Liver (tissue), 7 donors: ENCODE measurements at regions not wholly inside any gene's neighbourhood (a gene's known extent, or its start where the extent isn't known, plus 50 kb on each side); places are given as distances from the start of the nearest gene placed in this dataset.

ENCODE experiments used
- DNase-seq: peaks from one replicate; pipeline ENCODE4 v3.0.0-alpha.2; 2017; ENCODE audit warnings: low spot score
- H3K27ac ChIP-seq, 2 donors: one replicate each; pipeline ENCODE4 v1.7.0; 2013; ENCODE audit warnings: inconsistent platforms in 2 of 2, low read length in 2 of 2, control low read depth in 1 of 2, low read depth in 1 of 2, mild to moderate bottlenecking in 1 of 2
- H3K27me3 ChIP-seq, 4 donors: one replicate each; pipeline versions ENCODE4 v1.6.1 to v1.7.0; 2013; ENCODE audit warnings: low read length in 3 of 4, inconsistent platforms in 1 of 4, mild to moderate bottlenecking in 1 of 4, moderate library complexity in 1 of 4; ENCODE audit not compliant: control insufficient read depth in 4 of 4, insufficient read depth in 4 of 4
- H3K36me3 ChIP-seq, 4 donors: one replicate each; pipeline versions ENCODE4 v1.6.1 to v1.7.0; 2013; ENCODE audit warnings: low read length in 3 of 4, mild to moderate bottlenecking in 3 of 4, low read depth in 1 of 4, moderate library complexity in 1 of 4; ENCODE audit not compliant: control insufficient read depth in 4 of 4, insufficient read depth in 3 of 4
- H3K4me1 ChIP-seq, 4 donors: one replicate each; pipeline versions ENCODE4 v1.6.1 to v1.7.0; 2013; ENCODE audit warnings: low read length in 3 of 4, mild to moderate bottlenecking in 3 of 4, moderate library complexity in 1 of 4; ENCODE audit not compliant: control insufficient read depth in 4 of 4, insufficient read depth in 4 of 4
- H3K4me3 ChIP-seq, 3 donors: one replicate each; pipeline versions ENCODE4 v1.6.1 to v1.7.0; 2013; ENCODE audit warnings: low read length in 3 of 3, control low read depth in 1 of 3, low read depth in 1 of 3, mild to moderate bottlenecking in 1 of 3
- H3K9ac ChIP-seq, 2 donors: one replicate each; pipeline ENCODE4 v1.7.0; 2013; ENCODE audit warnings: low read length in 2 of 2, mild to moderate bottlenecking in 2 of 2, moderate library complexity in 2 of 2, control low read depth in 1 of 2, low read depth in 1 of 2
- H3K9me3 ChIP-seq, 4 donors: one replicate each; pipeline versions ENCODE4 v1.6.1 to v1.7.0; 2013; ENCODE audit warnings: low read length in 3 of 4; ENCODE audit not compliant: control insufficient read depth in 4 of 4
- ATF3 ChIP-seq: IDR thresholded peaks from 2 replicates; pipeline ENCODE4 v1.6.1; 2016; ENCODE audit warnings: antibody characterized with exemption
- EGR1 ChIP-seq, 2 donors: IDR thresholded peaks; 2 replicates each; pipeline ENCODE4 v1.6.1; 2016 to 2018; ENCODE audit warnings: antibody characterized with exemption in 2 of 2, low read depth in 2 of 2
- FOXA1 ChIP-seq: IDR thresholded peaks from 2 replicates; pipeline ENCODE4 v1.6.1; 2016; ENCODE audit warnings: antibody characterized with exemption
- FOXA2 ChIP-seq: IDR thresholded peaks from 2 replicates; pipeline ENCODE4 v1.6.1; 2016; ENCODE audit warnings: antibody characterized with exemption
- GABPA ChIP-seq, 2 donors: IDR thresholded peaks in 1 of 2; conservative IDR thresholded peaks in 1 of 2; 2 replicates each; pipeline ENCODE4 v1.6.1; 2016; ENCODE audit warnings: antibody characterized with exemption in 2 of 2, mild to moderate bottlenecking in 1 of 2, moderate library complexity in 1 of 2
- HNF4A ChIP-seq, 2 donors: conservative IDR thresholded peaks; 2 replicates each; pipeline ENCODE4 v1.6.1; 2016; ENCODE audit warnings: antibody characterized with exemption in 2 of 2, mild to moderate bottlenecking in 2 of 2
- JUND ChIP-seq, 2 donors: IDR thresholded peaks; 2 replicates each; pipeline ENCODE4 v1.6.1; 2016; ENCODE audit warnings: antibody characterized with exemption in 2 of 2
- MAX ChIP-seq: IDR thresholded peaks from 2 replicates; pipeline ENCODE4 v1.6.1; 2016; ENCODE audit warnings: antibody characterized with exemption
- NR2F2 ChIP-seq: IDR thresholded peaks from 2 replicates; pipeline ENCODE4 v1.6.1; 2016; ENCODE audit warnings: antibody characterized with exemption
- RAD21 ChIP-seq, 2 donors: IDR thresholded peaks; 2 replicates each; pipeline ENCODE4 v1.6.1; 2016; ENCODE audit warnings: antibody characterized with exemption in 2 of 2, mild to moderate bottlenecking in 2 of 2
- REST ChIP-seq: IDR thresholded peaks from 2 replicates; pipeline ENCODE4 v1.6.1; 2016; ENCODE audit warnings: antibody characterized with exemption, mild to moderate bottlenecking
- RXRA ChIP-seq, 2 donors: IDR thresholded peaks; 2 replicates each; pipeline ENCODE4 v1.6.1; 2017 to 2018; ENCODE audit warnings: antibody characterized with exemption in 2 of 2, mild to moderate bottlenecking in 1 of 2
- SP1 ChIP-seq: IDR thresholded peaks from 2 replicates; pipeline ENCODE4 v1.6.1; 2018; ENCODE audit warnings: antibody characterized with exemption, mild to moderate bottlenecking
- TAF1 ChIP-seq: conservative IDR thresholded peaks from 2 replicates; pipeline ENCODE4 v1.6.1; 2016; ENCODE audit warnings: antibody characterized with exemption, mild to moderate bottlenecking
- YY1 ChIP-seq: IDR thresholded peaks from 2 replicates; pipeline ENCODE4 v1.6.1; 2016; ENCODE audit warnings: antibody characterized with exemption, mild to moderate bottlenecking
- ZBTB33 ChIP-seq: IDR thresholded peaks from 2 replicates; pipeline ENCODE4 v1.6.1; 2016; ENCODE audit warnings: antibody characterized with exemption
- WGBS: extraction: QIAGEN DNeasy Blood & Tissue Kit; methylation state at CpG from one replicate; pipeline ENCODE4 v1.1.7; 2013; 5-methylcytosine and 5-hydroxymethylcytosine counted together
- donor health status: healthy.
- donor health status: healthy.
- donor health status: healthy.
- donor health status: healthy.

GRCh38 chr4:136934601-136935000, 597.7 kb downstream of the PCDH18 start:
- TF ChIP-seq RAD21 (IDR thresholded peaks at IDR 0.05) (no peak), FOXA1 (no peak), ATF3 (no peak), NR2F2 (no peak), EGR1 (IDR thresholded peaks at IDR 0.05; ENCODE audit: low read depth in 2 of 2) (no peak), YY1 (no peak), GABPA (IDR thresholded peaks at IDR 0.05 in 1 of 2, conservative IDR thresholded peaks at IDR 0.05 in 1 of 2) (no peak), TAF1 (no peak), ZBTB33 (no peak), REST (no peak)
- Histone ChIP-seq H3K9me3 (no peaks in the 10 kb centered on the region), H3K36me3 (no peaks in the 10 kb centered on the region), H3K4me3 (no peak overlapping the region), H3K4me1 (peaks cover 0 to 2% (median 1%) of the 10 kb centered on the region in 4 donors), H3K27ac (no peak overlapping the region), H3K27me3 (no peaks in the 10 kb centered on the region), H3K9ac (no peak overlapping the region)
- WGBS: 72% methylated on average over 1 of the region's 1 CpG
- no peak for DNase-seq

GRCh38 chr4:136931781-136932180, 600.5 kb downstream of the PCDH18 start:
- DNase-seq: no peak
- 67% methylated on average over 2 of the region's 2 CpGs for WGBS
- Histone ChIP-seq H3K4me3 (no peak overlapping the region), H3K27ac (no peak overlapping the region), H3K27me3 (no peaks in the 10 kb centered on the region), H3K4me1 (peaks cover 0 to 4% (median 1%) of the 10 kb centered on the region in 4 donors), H3K9ac (no peak overlapping the region), H3K36me3 (no peaks in the 10 kb centered on the region), H3K9me3 (no peaks in the 10 kb centered on the region)
- TF ChIP-seq TAF1 (no peak), FOXA2 (no peak), JUND (IDR thresholded peaks at IDR 0.05) (no peak), MAX (no peak), GABPA (IDR thresholded peaks at IDR 0.05 in 1 of 2, conservative IDR thresholded peaks at IDR 0.05 in 1 of 2) (no peak), SP1 (no peak), YY1 (no peak), FOXA1 (no peak), EGR1 (IDR thresholded peaks at IDR 0.05; ENCODE audit: low read depth in 2 of 2) (no peak), RXRA (IDR thresholded peaks at IDR 0.05) (no peak), REST (no peak), HNF4A (conservative IDR thresholded peaks at IDR 0.05) (no peak)
